MM.1S (cell line): ENCODE measurements at regions not wholly inside any gene's neighbourhood (a gene's known extent, or its start where the extent isn't known, plus 50 kb on each side); places are given as distances from the start of the nearest gene placed in this dataset.

ENCODE experiments used
- DNase-seq: peaks from one replicate; pipeline ENCODE4 v3.0.0-alpha.2; 2015
- H2AFZ ChIP-seq: fragments of 300-600 bp; sonication (generic); 2 replicates; pipeline ENCODE4 v1.6.0; 2016; ENCODE audit warnings: antibody characterized with exemption, low read length
- H3F3A ChIP-seq: fragments of 300-600 bp; sonication (generic); 2 replicates; pipeline ENCODE4 v1.6.1; 2016; ENCODE audit warnings: mild to moderate bottlenecking, antibody characterized with exemption, low read length, moderate library complexity, mixed read lengths; ENCODE audit not compliant: insufficient read depth
- H3K27ac ChIP-seq: fragments of 300-600 bp; sonication (generic); 2 replicates; pipeline ENCODE4 v1.5.1; 2016; ENCODE audit warnings: mild to moderate bottlenecking, low read length
- H3K27me3 ChIP-seq: fragments of 300-600 bp; sonication (generic); replicated peaks from 2 replicates; pipeline ENCODE4 v1.6.0; 2016; ENCODE audit warnings: low read length; ENCODE audit not compliant: insufficient read depth
- H3K36me3 ChIP-seq: fragments of 300-600 bp; sonication (generic); replicated peaks from 2 replicates; pipeline ENCODE4 v1.6.1; 2016; ENCODE audit warnings: mild to moderate bottlenecking, low read length, mixed read lengths; ENCODE audit not compliant: insufficient read depth
- H3K4me1 ChIP-seq: fragments of 300-600 bp; sonication (generic); 2 replicates; pipeline ENCODE4 v1.6.1; 2016; ENCODE audit warnings: low read length, mixed read lengths
- H3K4me2 ChIP-seq: fragments of 300-600 bp; sonication (generic); 2 replicates; pipeline ENCODE4 v1.6.0; 2016; ENCODE audit warnings: low read depth, low read length
- H3K4me3 ChIP-seq: fragments of 300-600 bp; sonication (generic); 2 replicates; pipeline ENCODE4 v1.5.1; 2016; ENCODE audit warnings: low read length, mixed read lengths
- H3K79me2 ChIP-seq: fragments of 300-600 bp; sonication (generic); 2 replicates; pipeline ENCODE4 v1.6.1; 2016; ENCODE audit warnings: mixed run types, low read length, mixed read lengths
- H3K9ac ChIP-seq: fragments of 300-600 bp; sonication (generic); 2 replicates; pipeline ENCODE4 v1.6.1; 2016; ENCODE audit warnings: low read length, mixed read lengths
- H3K9me2 ChIP-seq: fragments of 300-600 bp; sonication (generic); replicated peaks from 2 replicates; pipeline ENCODE4 v1.6.1; 2016; ENCODE audit warnings: mild to moderate bottlenecking, low read length, mixed read lengths; ENCODE audit not compliant: insufficient read depth
- H3K9me3 ChIP-seq: fragments of 300-600 bp; sonication (generic); replicated peaks from 2 replicates; pipeline ENCODE4 v1.6.1; 2016; ENCODE audit warnings: mild to moderate bottlenecking, low read length, mixed read lengths; ENCODE audit not compliant: insufficient read depth
- H4K20me1 ChIP-seq: fragments of 300-600 bp; sonication (generic); 2 replicates; pipeline ENCODE4 v1.6.1; 2016; ENCODE audit warnings: mild to moderate bottlenecking, low read length, moderate library complexity, mixed read lengths; ENCODE audit not compliant: insufficient read depth
- CTCF ChIP-seq: fragments of 300-600 bp; sonication (generic); IDR thresholded peaks from 2 replicates; pipeline ENCODE4 v1.5.1; 2016; ENCODE audit warnings: antibody characterized with exemption, low read length, mixed read lengths
- EZH2 ChIP-seq: fragments of 300-600 bp; sonication (generic); optimal IDR thresholded peaks from 2 replicates; pipeline ENCODE3; 2017; ENCODE audit warnings: low read depth, mild to moderate bottlenecking, antibody characterized with exemption, low read length, mixed read lengths
- EZH2phosphoT487 ChIP-seq: fragments of 300-600 bp; sonication (generic); IDR thresholded peaks from 2 replicates; pipeline ENCODE4 v1.6.1; 2018; ENCODE audit warnings: antibody characterized with exemption, low read length

- Histone ChIP-seq H3K36me3 (no peaks in the 10 kb centered on the region), H3K9me3 (no peaks in the 10 kb centered on the region), H3K4me2 (no peak overlapping the region), H3K4me3 (no peak overlapping the region), H3K27ac (no peak overlapping the region), H2AFZ (no peak overlapping the region), H3K79me2 (no peaks in the 10 kb centered on the region), H3K9ac (no peak overlapping the region), H3F3A (no peaks in the 10 kb centered on the region), H3K9me2 (no peaks in the 10 kb centered on the region), H3K27me3 (no peaks in the 10 kb centered on the region), H4K20me1 (no peaks in the 10 kb centered on the region), H3K4me1 (no peaks in the 10 kb centered on the region)
- no peak for DNase-seq
- TF ChIP-seq EZH2 (no peak), CTCF (no peak), EZH2phosphoT487 (no peak)
Measured at GRCh38 chr2:217189131-217189530, 329.3 kb upstream of the TNP1 start.

GRCh38 chr2:217186668-217187159, 326.9 kb upstream of the TNP1 start:
- Histone ChIP-seq H3K27ac (no peak overlapping the region), H3K9me3 (no peaks in the 10 kb centered on the region), H3K79me2 (no peaks in the 10 kb centered on the region), H4K20me1 (no peaks in the 10 kb centered on the region), H3K4me1 (no peaks in the 10 kb centered on the region), H3K4me2 (no peak overlapping the region), H3K36me3 (no peaks in the 10 kb centered on the region), H3F3A (no peaks in the 10 kb centered on the region), H2AFZ (no peak overlapping the region), H3K27me3 (no peaks in the 10 kb centered on the region), H3K9me2 (no peaks in the 10 kb centered on the region), H3K9ac (no peak overlapping the region), H3K4me3 (no peak overlapping the region)
- TF ChIP-seq EZH2 = no peak
- TF ChIP-seq CTCF = no peak
- no peak for TF ChIP-seq EZH2phosphoT487
- DNase-seq = no peak

- no peak overlapping the region for H3K9ac ChIP-seq
- no peak overlapping the region for H3K4me2 ChIP-seq
- H2AFZ ChIP-seq = no peak overlapping the region
- TF ChIP-seq CTCF = no peak
- no peak for TF ChIP-seq EZH2
- TF ChIP-seq EZH2phosphoT487 = no peak
- no peaks in the 10 kb centered on the region for H3K79me2 ChIP-seq
- no peaks in the 10 kb centered on the region for H3K27me3 ChIP-seq
- H3K9me2 ChIP-seq = no peaks in the 10 kb centered on the region
- H3K4me3 ChIP-seq = no peak overlapping the region
- no peak for DNase-seq
- no peaks in the 10 kb centered on the region for H4K20me1 ChIP-seq
- H3K4me1 ChIP-seq = no peaks in the 10 kb centered on the region
- no peaks in the 10 kb centered on the region for H3F3A ChIP-seq
- no peaks in the 10 kb centered on the region for H3K36me3 ChIP-seq
- no peaks in the 10 kb centered on the region for H3K9me3 ChIP-seq
- no peak overlapping the region for H3K27ac ChIP-seq
Measured at GRCh38 chr2:217186152-217186551, 326.3 kb upstream of the TNP1 start.
